ENCODE measurements at regions not wholly inside any gene's neighbourhood (a gene's known extent, or its start where the extent isn't known, plus 50 kb on each side); places are given as distances from the start of the nearest gene placed in this dataset.
A peak's percentile ranks its signal among the peaks of the same experiment; 100 is the strongest.

- DNase-seq (ENCODE audit: low read depth in 1 of 2, low spot score in 1 of 2) = peak; percentile 30 to 39
- Histone ChIP-seq H3K4me3 (replicated peaks; ENCODE audit: insufficient read depth, low read length) (no peak overlapping the region), H3K27ac (replicated peaks) (no peak overlapping the region), H3K27me3 (ENCODE audit: insufficient read depth, poor library complexity, severe bottlenecking) (no peaks in the 10 kb centered on the region)
- TF ChIP-seq, protein P1, sequence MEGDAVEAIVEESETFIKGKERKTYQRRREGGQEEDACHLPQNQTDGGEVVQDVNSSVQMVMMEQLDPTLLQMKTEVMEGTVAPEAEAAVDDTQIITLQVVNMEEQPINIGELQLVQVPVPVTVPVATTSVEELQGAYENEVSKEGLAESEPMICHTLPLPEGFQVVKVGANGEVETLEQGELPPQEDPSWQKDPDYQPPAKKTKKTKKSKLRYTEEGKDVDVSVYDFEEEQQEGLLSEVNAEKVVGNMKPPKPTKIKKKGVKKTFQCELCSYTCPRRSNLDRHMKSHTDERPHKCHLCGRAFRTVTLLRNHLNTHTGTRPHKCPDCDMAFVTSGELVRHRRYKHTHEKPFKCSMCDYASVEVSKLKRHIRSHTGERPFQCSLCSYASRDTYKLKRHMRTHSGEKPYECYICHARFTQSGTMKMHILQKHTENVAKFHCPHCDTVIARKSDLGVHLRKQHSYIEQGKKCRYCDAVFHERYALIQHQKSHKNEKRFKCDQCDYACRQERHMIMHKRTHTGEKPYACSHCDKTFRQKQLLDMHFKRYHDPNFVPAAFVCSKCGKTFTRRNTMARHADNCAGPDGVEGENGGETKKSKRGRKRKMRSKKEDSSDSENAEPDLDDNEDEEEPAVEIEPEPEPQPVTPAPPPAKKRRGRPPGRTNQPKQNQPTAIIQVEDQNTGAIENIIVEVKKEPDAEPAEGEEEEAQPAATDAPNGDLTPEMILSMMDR (IDR thresholded peaks at IDR 0.05; ENCODE audit: insufficient read depth, low read length) = no peak
- TF ChIP-seq, protein P2, sequence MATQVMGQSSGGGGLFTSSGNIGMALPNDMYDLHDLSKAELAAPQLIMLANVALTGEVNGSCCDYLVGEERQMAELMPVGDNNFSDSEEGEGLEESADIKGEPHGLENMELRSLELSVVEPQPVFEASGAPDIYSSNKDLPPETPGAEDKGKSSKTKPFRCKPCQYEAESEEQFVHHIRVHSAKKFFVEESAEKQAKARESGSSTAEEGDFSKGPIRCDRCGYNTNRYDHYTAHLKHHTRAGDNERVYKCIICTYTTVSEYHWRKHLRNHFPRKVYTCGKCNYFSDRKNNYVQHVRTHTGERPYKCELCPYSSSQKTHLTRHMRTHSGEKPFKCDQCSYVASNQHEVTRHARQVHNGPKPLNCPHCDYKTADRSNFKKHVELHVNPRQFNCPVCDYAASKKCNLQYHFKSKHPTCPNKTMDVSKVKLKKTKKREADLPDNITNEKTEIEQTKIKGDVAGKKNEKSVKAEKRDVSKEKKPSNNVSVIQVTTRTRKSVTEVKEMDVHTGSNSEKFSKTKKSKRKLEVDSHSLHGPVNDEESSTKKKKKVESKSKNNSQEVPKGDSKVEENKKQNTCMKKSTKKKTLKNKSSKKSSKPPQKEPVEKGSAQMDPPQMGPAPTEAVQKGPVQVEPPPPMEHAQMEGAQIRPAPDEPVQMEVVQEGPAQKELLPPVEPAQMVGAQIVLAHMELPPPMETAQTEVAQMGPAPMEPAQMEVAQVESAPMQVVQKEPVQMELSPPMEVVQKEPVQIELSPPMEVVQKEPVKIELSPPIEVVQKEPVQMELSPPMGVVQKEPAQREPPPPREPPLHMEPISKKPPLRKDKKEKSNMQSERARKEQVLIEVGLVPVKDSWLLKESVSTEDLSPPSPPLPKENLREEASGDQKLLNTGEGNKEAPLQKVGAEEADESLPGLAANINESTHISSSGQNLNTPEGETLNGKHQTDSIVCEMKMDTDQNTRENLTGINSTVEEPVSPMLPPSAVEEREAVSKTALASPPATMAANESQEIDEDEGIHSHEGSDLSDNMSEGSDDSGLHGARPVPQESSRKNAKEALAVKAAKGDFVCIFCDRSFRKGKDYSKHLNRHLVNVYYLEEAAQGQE (IDR thresholded peaks at IDR 0.05; ENCODE audit: insufficient replicate concordance, low read depth) = no peak
- TF ChIP-seq POLR2AphosphoS5 (IDR thresholded peaks at IDR 0.05; ENCODE audit: low read depth) = no peak
- no peak for TF ChIP-seq GABPA (IDR thresholded peaks at IDR 0.05; ENCODE audit: low read depth)
- TF ChIP-seq SPI1 (IDR thresholded peaks at IDR 0.05; ENCODE audit: borderline replicate concordance, low read depth) = no peak
These were observed 169.5 kb upstream of the ADCY1 start for GRCh38 chr7:45404622-45405021.

GRCh38 chr7:45407730-45408408 is 166.3 kb upstream of the ADCY1 start:
- Histone ChIP-seq H3K27ac (replicated peaks) (no peak overlapping the region), H3K27me3 (ENCODE audit: insufficient read depth, poor library complexity, severe bottlenecking) (no peaks in the 10 kb centered on the region), H3K4me3 (replicated peaks; ENCODE audit: insufficient read depth, low read length) (no peak overlapping the region)
- no peak for DNase-seq (ENCODE audit: low read depth in 1 of 2, low spot score in 1 of 2)
- TF ChIP-seq POLR2AphosphoS5 (IDR thresholded peaks at IDR 0.05; ENCODE audit: low read depth) = no peak
- TF ChIP-seq, protein P2 (IDR thresholded peaks at IDR 0.05; ENCODE audit: insufficient replicate concordance, low read depth) = no peak
- no peak for TF ChIP-seq SPI1 (IDR thresholded peaks at IDR 0.05; ENCODE audit: borderline replicate concordance, low read depth)
- TF ChIP-seq GABPA (IDR thresholded peaks at IDR 0.05; ENCODE audit: low read depth) = no peak
- TF ChIP-seq, protein P1 (IDR thresholded peaks at IDR 0.05; ENCODE audit: insufficient read depth, low read length) = no peak

DNA sequence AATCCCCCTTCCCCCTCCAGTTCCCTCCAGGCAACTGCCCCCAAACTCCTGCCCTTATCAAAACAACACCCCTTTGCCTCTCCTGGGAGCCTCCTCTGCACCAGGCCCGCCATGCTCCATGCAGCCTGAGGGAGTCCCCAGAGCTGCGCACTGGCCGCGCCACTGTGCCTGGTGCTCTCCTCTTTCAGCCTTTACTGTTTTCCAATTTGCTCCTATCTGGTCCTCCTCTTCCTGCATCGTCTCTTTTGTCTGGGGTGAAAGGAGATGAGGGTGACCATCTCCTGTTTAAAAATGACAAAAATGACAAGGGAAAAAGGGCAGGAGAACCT is 165.8 kb upstream of the ADCY1 start:
- DNase-seq (ENCODE audit: low read depth in 1 of 2, low spot score in 1 of 2) = no peak
- no peaks in the 10 kb centered on the region for H3K27me3 ChIP-seq (ENCODE audit: insufficient read depth, poor library complexity, severe bottlenecking)
- H3K27ac ChIP-seq (replicated peaks) = no peak overlapping the region
- H3K4me3 ChIP-seq (replicated peaks; ENCODE audit: insufficient read depth, low read length) = no peak overlapping the region
- TF ChIP-seq, protein P2 (IDR thresholded peaks at IDR 0.05; ENCODE audit: insufficient replicate concordance, low read depth) = no peak
- TF ChIP-seq POLR2AphosphoS5 (IDR thresholded peaks at IDR 0.05; ENCODE audit: low read depth) (no peak), GABPA (IDR thresholded peaks at IDR 0.05; ENCODE audit: low read depth) (no peak), SPI1 (IDR thresholded peaks at IDR 0.05; ENCODE audit: borderline replicate concordance, low read depth) (no peak)
- TF ChIP-seq, protein P1 (IDR thresholded peaks at IDR 0.05; ENCODE audit: insufficient read depth, low read length) = no peak
